HepG2 (cell line): ENCODE measurements at regions not wholly inside any gene's neighbourhood (a gene's known extent, or its start where the extent isn't known, plus 50 kb on each side); places are given as distances from the start of the nearest gene placed in this dataset.

Experiments used
- TCF7 ChIP-seq: sonication (generic); IDR thresholded peaks from 2 replicates; pipeline ENCODE4 v1.6.1; 2016; ENCODE audit warnings: antibody characterized with exemption, low read depth
- ZBTB21 ChIP-seq: sonication (generic); formaldehyde crosslinking; IDR thresholded peaks from 2 replicates; pipeline ENCODE4 v1.4.0; 2020; ENCODE audit warnings: missing genetic modification reagents
- ZNF598 ChIP-seq: sonication (generic); formaldehyde crosslinking; IDR thresholded peaks from 2 replicates; pipeline ENCODE4 v1.5.1; 2020; ENCODE audit warnings: mild to moderate bottlenecking, missing genetic modification reagents, borderline replicate concordance

GRCh38 chr2:155298001-155298400, 599.5 kb downstream of the KCNJ3 start:
- TF ChIP-seq ZNF598 (CRISPR knock-in tag) (no peak), ZBTB21 (no peak), TCF7 (no peak)
